Esophagus muscularis mucosa (tissue), 4 donors: ENCODE measurements at regions not wholly inside any gene's neighbourhood (a gene's known extent, or its start where the extent isn't known, plus 50 kb on each side); places are given as distances from the start of the nearest gene placed in this dataset.

Experiments
- DNase-seq: peaks from one replicate; pipeline ENCODE4 v3.0.0-alpha.2; 2017; ENCODE audit errors: extremely low spot score
- H3K27ac ChIP-seq, 4 donors: fragments of 200-600 bp; sonication (generic); replicated peaks in 1 of 4; 1 replicate in 3 of 4; 2 replicates in 1 of 4; pipeline ENCODE4 v1.5.1; 2016 to 2019; ENCODE audit warnings: mild to moderate bottlenecking in 1 of 4
- H3K27me3 ChIP-seq, 4 donors: fragments of 200-600 bp; sonication (generic); one replicate each; pipeline versions ENCODE4 v1.5.1 to v1.6.0; 2016 to 2019
- H3K36me3 ChIP-seq, 4 donors: fragments of 200-600 bp; sonication (generic); one replicate each; pipeline ENCODE4 v1.5.1; 2016 to 2019
- H3K4me1 ChIP-seq, 4 donors: fragments of 200-600 bp; sonication (generic); one replicate each; pipeline ENCODE4 v1.5.1; 2016 to 2019
- H3K4me3 ChIP-seq, 4 donors: fragments of 200-600 bp; sonication (generic); 1 replicate in 2 of 4; 2 replicates in 2 of 4; pipeline ENCODE4 v1.5.1; 2016 to 2019; ENCODE audit warnings: mild to moderate bottlenecking in 4 of 4, moderate library complexity in 1 of 4
- H3K9me3 ChIP-seq, 4 donors: fragments of 200-600 bp; sonication (generic); 1 replicate in 3 of 4; 2 replicates in 1 of 4; pipeline ENCODE4 v1.5.1; 2016 to 2019
- EP300 ChIP-seq: sonication (generic); formaldehyde crosslinking; IDR thresholded peaks from one replicate; pipeline ENCODE4 v1.6.1; 2017; ENCODE audit warnings: antibody characterized with exemption
- POLR2A ChIP-seq: fragments of 450-650 bp; IDR thresholded peaks from one replicate; pipeline ENCODE4 v1.6.1; 2017; ENCODE audit warnings: antibody characterized with exemption, moderate library complexity, mild to moderate bottlenecking, low read depth
- POLR2AphosphoS5 ChIP-seq, 2 donors: sonication (generic); formaldehyde crosslinking; IDR thresholded peaks; one replicate each; pipeline ENCODE4 v1.6.1; 2017; ENCODE audit warnings: antibody characterized with exemption in 2 of 2
- WGBS: methylation state at CpG from one replicate; pipeline ENCODE4 v1.1.5; 2018; 5-methylcytosine and 5-hydroxymethylcytosine counted together
- intact Hi-C: fragments of 100-400 bp; cut with DNase I; formaldehyde crosslinking; loops from one replicate; pipeline ENCODE4 v1.15.1; 2023
- TF ChIP-seq, protein P1 (sequence below), 3 experiments: fragments of 200-600 bp in 2 of 3; fragments of 450-650 bp in 1 of 3; sonication (generic) in 2 of 3; IDR thresholded peaks; one replicate each; pipeline ENCODE4 v1.5.1; 2017 to 2019; ENCODE audit warnings: antibody characterized with exemption in 3 of 3, mild to moderate bottlenecking in 2 of 3, moderate library complexity in 1 of 3

DNA sequence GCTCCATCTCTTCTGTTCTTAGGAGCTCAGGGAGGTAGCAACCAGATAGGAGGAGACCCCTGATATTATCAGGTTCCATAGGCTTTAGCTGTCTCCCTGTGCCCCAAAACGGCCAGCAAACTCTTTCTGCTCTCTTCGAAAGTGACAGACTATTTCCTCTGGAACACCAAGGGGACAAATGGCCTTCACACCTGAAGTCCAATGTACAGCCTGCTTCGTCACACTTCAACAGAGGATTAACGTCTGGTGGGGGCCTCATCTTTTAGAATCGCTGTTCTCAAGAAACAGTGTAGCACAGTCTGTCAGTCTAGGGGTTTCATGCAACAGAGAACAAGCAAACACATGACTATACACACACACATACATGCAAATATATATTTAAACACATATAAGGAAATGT, 152.4 kb upstream of the SETMAR start:
- Histone ChIP-seq H3K36me3 (no peaks in the 10 kb centered on the region), H3K27ac (no peak overlapping the region), H3K4me1 (no peaks in the 10 kb centered on the region), H3K4me3 (no peak overlapping the region), H3K9me3 (no peaks in the 10 kb centered on the region), H3K27me3 (no peaks in the 10 kb centered on the region)
- intact Hi-C loops = no loop called here
- no peak for DNase-seq
- TF ChIP-seq, protein P1, sequence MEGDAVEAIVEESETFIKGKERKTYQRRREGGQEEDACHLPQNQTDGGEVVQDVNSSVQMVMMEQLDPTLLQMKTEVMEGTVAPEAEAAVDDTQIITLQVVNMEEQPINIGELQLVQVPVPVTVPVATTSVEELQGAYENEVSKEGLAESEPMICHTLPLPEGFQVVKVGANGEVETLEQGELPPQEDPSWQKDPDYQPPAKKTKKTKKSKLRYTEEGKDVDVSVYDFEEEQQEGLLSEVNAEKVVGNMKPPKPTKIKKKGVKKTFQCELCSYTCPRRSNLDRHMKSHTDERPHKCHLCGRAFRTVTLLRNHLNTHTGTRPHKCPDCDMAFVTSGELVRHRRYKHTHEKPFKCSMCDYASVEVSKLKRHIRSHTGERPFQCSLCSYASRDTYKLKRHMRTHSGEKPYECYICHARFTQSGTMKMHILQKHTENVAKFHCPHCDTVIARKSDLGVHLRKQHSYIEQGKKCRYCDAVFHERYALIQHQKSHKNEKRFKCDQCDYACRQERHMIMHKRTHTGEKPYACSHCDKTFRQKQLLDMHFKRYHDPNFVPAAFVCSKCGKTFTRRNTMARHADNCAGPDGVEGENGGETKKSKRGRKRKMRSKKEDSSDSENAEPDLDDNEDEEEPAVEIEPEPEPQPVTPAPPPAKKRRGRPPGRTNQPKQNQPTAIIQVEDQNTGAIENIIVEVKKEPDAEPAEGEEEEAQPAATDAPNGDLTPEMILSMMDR (IDR thresholded peaks at IDR 0.05) = no peak
- TF ChIP-seq POLR2AphosphoS5 (IDR thresholded peaks at IDR 0.05) = no peak
- TF ChIP-seq EP300 = no peak
- TF ChIP-seq POLR2A = no peak
- WGBS = 85% methylated on average over 5 of the region's 5 CpGs

DNA sequence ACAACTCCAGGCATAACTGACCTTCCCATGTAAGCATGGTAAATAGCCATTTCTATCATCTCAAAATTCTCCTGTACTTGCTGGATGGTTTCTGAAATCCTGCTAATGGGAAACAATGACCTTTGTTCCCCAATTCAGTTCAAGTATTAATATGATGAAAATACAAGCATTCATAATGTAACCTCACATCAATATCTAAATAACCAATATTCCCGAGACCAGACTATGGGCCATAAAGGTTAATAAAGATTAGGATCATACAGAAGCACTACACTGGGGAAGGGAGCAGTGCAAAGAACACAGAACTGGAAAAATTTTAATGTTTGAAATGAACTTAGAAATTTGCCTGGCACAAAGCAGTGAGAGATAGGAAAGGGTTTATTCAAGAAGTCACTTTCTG, 151.3 kb upstream of the SETMAR start:
- no peak overlapping the region for H3K27ac ChIP-seq
- intact Hi-C loops = no loop called here
- WGBS = 92% methylated on average over 1 of the region's 1 CpG
- no peak for DNase-seq
- H3K27me3 ChIP-seq = no peaks in the 10 kb centered on the region
- TF ChIP-seq EP300 = no peak
- TF ChIP-seq, protein P1 (IDR thresholded peaks at IDR 0.05) = no peak
- TF ChIP-seq POLR2AphosphoS5 (IDR thresholded peaks at IDR 0.05) = no peak
- no peak for TF ChIP-seq POLR2A
- H3K36me3 ChIP-seq = no peaks in the 10 kb centered on the region
- H3K4me1 ChIP-seq = no peaks in the 10 kb centered on the region
- H3K4me3 ChIP-seq = no peak overlapping the region
- H3K9me3 ChIP-seq = no peaks in the 10 kb centered on the region

DNA sequence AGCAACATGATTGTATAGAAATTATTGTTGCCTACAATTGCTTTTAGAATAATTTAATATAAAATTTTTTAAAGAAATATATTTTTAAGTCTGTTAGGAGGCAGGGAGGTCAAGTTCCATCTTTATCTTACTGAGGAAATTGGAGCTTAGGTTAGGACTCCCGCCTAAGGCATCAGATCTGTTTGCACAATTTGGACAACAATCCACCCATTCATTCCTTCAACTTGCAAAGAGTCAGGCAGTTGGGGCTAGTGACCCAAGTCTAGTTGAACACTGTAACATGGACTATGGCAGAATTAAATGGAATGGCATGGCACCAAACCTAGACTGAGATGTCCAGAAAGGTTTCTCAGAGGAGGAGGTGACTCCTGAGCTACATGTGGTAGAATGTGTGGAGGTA, 149.4 kb upstream of the SETMAR start:
- no peaks in the 10 kb centered on the region for H3K27me3 ChIP-seq
- no peak overlapping the region for H3K4me3 ChIP-seq
- no peaks in the 10 kb centered on the region for H3K4me1 ChIP-seq
- intact Hi-C loops = no loop called here
- no peaks in the 10 kb centered on the region for H3K36me3 ChIP-seq
- 75% methylated on average over 1 of the region's 1 CpG for WGBS
- H3K27ac ChIP-seq = no peak overlapping the region
- no peaks in the 10 kb centered on the region for H3K9me3 ChIP-seq
- no peak for TF ChIP-seq POLR2AphosphoS5 (IDR thresholded peaks at IDR 0.05)
- no peak for TF ChIP-seq EP300
- no peak for TF ChIP-seq POLR2A
- TF ChIP-seq, protein P1 (IDR thresholded peaks at IDR 0.05) = no peak
- DNase-seq = no peak

DNA sequence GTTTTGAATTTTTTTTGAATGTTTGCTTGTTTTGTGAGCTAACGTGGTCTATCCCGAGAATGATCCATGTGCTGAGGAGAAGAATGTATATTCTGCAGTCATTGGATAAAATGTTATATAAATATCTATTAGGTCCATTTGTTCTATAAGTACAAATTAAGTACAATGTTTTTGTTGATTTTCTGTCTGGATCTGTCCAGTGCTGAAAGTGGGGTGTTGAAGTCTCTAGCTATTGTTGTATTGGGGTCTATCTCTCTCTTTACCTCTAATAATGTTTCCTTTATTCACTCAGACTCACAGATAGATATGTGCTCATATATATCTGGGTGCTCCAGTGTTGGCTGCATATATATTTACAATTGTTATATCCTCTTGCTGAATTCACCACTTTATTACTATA, 144.8 kb upstream of the SETMAR start:
- no peaks in the 10 kb centered on the region for H3K27me3 ChIP-seq
- no peaks in the 10 kb centered on the region for H3K9me3 ChIP-seq
- H3K4me1 ChIP-seq = no peaks in the 10 kb centered on the region
- intact Hi-C loops = no loop called here
- DNase-seq = no peak
- no peak overlapping the region for H3K27ac ChIP-seq
- H3K36me3 ChIP-seq = no peaks in the 10 kb centered on the region
- no peak overlapping the region for H3K4me3 ChIP-seq
- WGBS = 88% methylated on average over 2 of the region's 2 CpGs
- TF ChIP-seq, protein P1 (IDR thresholded peaks at IDR 0.05) = no peak
- TF ChIP-seq POLR2A (no peak), EP300 (no peak), POLR2AphosphoS5 (IDR thresholded peaks at IDR 0.05) (no peak)

DNA sequence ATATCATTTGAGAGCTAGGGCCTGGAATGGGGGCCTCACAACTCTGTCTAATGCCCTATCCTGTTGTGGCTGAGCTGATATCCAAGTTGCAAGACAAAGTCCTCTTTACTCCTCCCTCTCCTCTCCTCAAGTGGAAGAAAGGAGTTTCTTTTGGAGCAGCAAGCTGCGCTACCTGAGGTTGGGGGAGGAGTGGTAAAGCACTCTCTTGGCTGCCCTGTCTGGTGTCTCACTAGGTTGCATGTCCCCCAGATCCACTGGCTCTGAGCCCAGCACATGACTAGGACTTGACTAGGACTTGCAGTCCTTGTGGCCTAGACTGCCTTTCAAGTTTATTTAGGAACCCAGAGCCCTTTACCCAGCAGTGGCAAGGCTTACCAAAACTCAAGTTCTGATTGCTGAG, 141.1 kb upstream of the SETMAR start:
- WGBS = 100% methylated on average over 1 of the region's 1 CpG
- H3K9me3 ChIP-seq = peaks cover 0 to 8% (median 0%) of the 10 kb centered on the region in 4 donors
- H3K4me3 ChIP-seq = no peak overlapping the region
- no peak for TF ChIP-seq POLR2A
- TF ChIP-seq POLR2AphosphoS5 (IDR thresholded peaks at IDR 0.05) = no peak
- TF ChIP-seq EP300 = no peak
- TF ChIP-seq, protein P1 (IDR thresholded peaks at IDR 0.05) = no peak
- intact Hi-C loops = no loop called here
- H3K4me1 ChIP-seq = no peaks in the 10 kb centered on the region
- no peak overlapping the region for H3K27ac ChIP-seq
- H3K36me3 ChIP-seq = no peaks in the 10 kb centered on the region
- DNase-seq = no peak
- H3K27me3 ChIP-seq = no peaks in the 10 kb centered on the region
